ENCODE measurements at regions not wholly inside any gene's neighbourhood (a gene's known extent, or its start where the extent isn't known, plus 50 kb on each side); places are given as distances from the start of the nearest gene placed in this dataset.

GRCh38 chr15:38992930-38993329, 428.3 kb upstream of the RASGRP1 start:
- Mint-ChIP-seq H3K9me3 (ENCODE audit: unreplicated experiment) (no peaks in the 10 kb centered on the region), H3K27me3 (ENCODE audit: insufficient read depth, unreplicated experiment) (no peaks in the 10 kb centered on the region), H3K4me3 (ENCODE audit: unreplicated experiment) (no peak overlapping the region), H3K36me3 (ENCODE audit: insufficient read depth, unreplicated experiment) (no peaks in the 10 kb centered on the region), H3K4me1 (ENCODE audit: low read depth, unreplicated experiment) (peaks cover 6% of the 10 kb centered on the region), H3K27ac (ENCODE audit: unreplicated experiment) (no peak overlapping the region)
- H3K36me3 ChIP-seq (ENCODE audit: control insufficient read depth, insufficient read depth, low read length) = no peaks in the 10 kb centered on the region
- H3K4me3 ChIP-seq (ENCODE audit: low read depth, low read length) = no peak overlapping the region
- ChIA-PET CTCF (no interaction called here), POLR2A (no interaction called here)
- TF ChIP-seq CTCF (IDR thresholded peaks at IDR 0.05; ENCODE audit: insufficient read depth in 1 of 2, low read depth in 1 of 2, low read length in 1 of 2, severe bottlenecking in 1 of 2, unreplicated experiment in 1 of 2) = no peak
- H3K9me3 ChIP-seq = no peaks in the 10 kb centered on the region
- DNase-seq = no peak
- no peaks in the 10 kb centered on the region for H3K27me3 ChIP-seq (replicated peaks; ENCODE audit: control insufficient read depth, insufficient read depth, low read length)
- H3K4me1 ChIP-seq = no peaks in the 10 kb centered on the region
- no TSS peak for BruUV-seq (replicated peaks)
- intact Hi-C loops (cut with micrococcal nuclease; ENCODE audit: unreplicated experiment) = loop anchor here (5.0 kb wide), 1 partner anchor 286 kb away; no protein-coding TSS in a partner anchor

GRCh38 chr15:38994310-38994709, 429.7 kb upstream of the RASGRP1 start:
- TF ChIP-seq CTCF (IDR thresholded peaks at IDR 0.05; ENCODE audit: insufficient read depth in 1 of 2, low read depth in 1 of 2, low read length in 1 of 2, severe bottlenecking in 1 of 2, unreplicated experiment in 1 of 2) = no peak
- no peaks in the 10 kb centered on the region for H3K9me3 Mint-ChIP-seq (ENCODE audit: unreplicated experiment)
- POLR2A ChIA-PET = no interaction called here

GRCh38 chr15:38996111-38996631, 431.6 kb upstream of the RASGRP1 start:
- BruUV-seq (replicated peaks) = no TSS peak
- H3K27ac Mint-ChIP-seq (ENCODE audit: unreplicated experiment) = no peak overlapping the region
- intact Hi-C loops (cut with micrococcal nuclease; ENCODE audit: unreplicated experiment) = no loop called here

More at GRCh38 chr15:38994310-38994709, 429.7 kb upstream of the RASGRP1 start:
- H3K27me3 ChIP-seq (replicated peaks; ENCODE audit: control insufficient read depth, insufficient read depth, low read length) = no peaks in the 10 kb centered on the region
- H3K4me1 ChIP-seq = no peaks in the 10 kb centered on the region
- no peaks in the 10 kb centered on the region for H3K9me3 ChIP-seq
- H3K27me3 Mint-ChIP-seq (ENCODE audit: insufficient read depth, unreplicated experiment) = no peaks in the 10 kb centered on the region
- H3K27ac Mint-ChIP-seq (ENCODE audit: unreplicated experiment) = no peak overlapping the region
- intact Hi-C loops (cut with micrococcal nuclease; ENCODE audit: unreplicated experiment) = loop anchor here (5.0 kb wide), 1 partner anchor 287 kb away; no protein-coding TSS in a partner anchor
- no peak overlapping the region for H3K4me3 ChIP-seq (ENCODE audit: low read depth, low read length)
- CTCF ChIA-PET = no interaction called here
- peaks cover 6% of the 10 kb centered on the region for H3K4me1 Mint-ChIP-seq (ENCODE audit: low read depth, unreplicated experiment)
- DNase-seq = no peak
- H3K4me3 Mint-ChIP-seq (ENCODE audit: unreplicated experiment) = no peak overlapping the region
- no peaks in the 10 kb centered on the region for H3K36me3 ChIP-seq (ENCODE audit: control insufficient read depth, insufficient read depth, low read length)
- no peaks in the 10 kb centered on the region for H3K36me3 Mint-ChIP-seq (ENCODE audit: insufficient read depth, unreplicated experiment)
- BruUV-seq (replicated peaks) = no TSS peak

More at GRCh38 chr15:38996111-38996631, 431.6 kb upstream of the RASGRP1 start:
- H3K36me3 Mint-ChIP-seq (ENCODE audit: insufficient read depth, unreplicated experiment) = no peaks in the 10 kb centered on the region
- POLR2A ChIA-PET = no interaction called here
- no peaks in the 10 kb centered on the region for H3K4me1 ChIP-seq
- no peaks in the 10 kb centered on the region for H3K9me3 Mint-ChIP-seq (ENCODE audit: unreplicated experiment)
- no peak overlapping the region for H3K4me3 ChIP-seq (ENCODE audit: low read depth, low read length)
- H3K27me3 Mint-ChIP-seq (ENCODE audit: insufficient read depth, unreplicated experiment) = no peaks in the 10 kb centered on the region
- H3K9me3 ChIP-seq = no peaks in the 10 kb centered on the region
- CTCF ChIA-PET = no interaction called here
- no peak overlapping the region for H3K4me3 Mint-ChIP-seq (ENCODE audit: unreplicated experiment)
- H3K27me3 ChIP-seq (replicated peaks; ENCODE audit: control insufficient read depth, insufficient read depth, low read length) = no peaks in the 10 kb centered on the region
- peaks cover 4% of the 10 kb centered on the region for H3K4me1 Mint-ChIP-seq (ENCODE audit: low read depth, unreplicated experiment)
- DNase-seq = no peak
- no peaks in the 10 kb centered on the region for H3K36me3 ChIP-seq (ENCODE audit: control insufficient read depth, insufficient read depth, low read length)
- TF ChIP-seq CTCF (IDR thresholded peaks at IDR 0.05; ENCODE audit: insufficient read depth in 1 of 2, low read depth in 1 of 2, low read length in 1 of 2, severe bottlenecking in 1 of 2, unreplicated experiment in 1 of 2) = no peak

Measured in Caco-2 (cell line).